PC-3 (cell line): ENCODE measurements at regions not wholly inside any gene's neighbourhood (a gene's known extent, or its start where the extent isn't known, plus 50 kb on each side); places are given as distances from the start of the nearest gene placed in this dataset.

ENCODE experiments used
- ATAC-seq: fragments of 200-7000 bp; cut with Tn5 transposase; 2 replicates; pipeline ENCODE4 v1.9.1; 2020; ENCODE audit warnings: mild to moderate bottlenecking, moderate library complexity
- BruUV-seq: library from RNA; stranded (reverse); fragments of 400-500 nt; replicated peaks from 2 replicates; lab custom pipeline; 2021; lab: Mats Ljungman, UMichigan
- CTCF ChIA-PET: fragments of 300-600 bp; sonication (Branson Sonifier 250); formaldehyde crosslinking; loops from one replicate; lab custom pipeline; 2022; ENCODE audit warnings: antibody characterized with exemption; lab: Charles Lee
- POLR2A ChIA-PET: fragments of 300-600 bp; sonication (Branson Sonifier 250); formaldehyde crosslinking; loops from one replicate; lab custom pipeline; 2022; ENCODE audit warnings: antibody characterized with exemption; ENCODE audit not compliant: unreplicated experiment; lab: Charles Lee
- DNase-seq: peaks from one replicate; pipeline ENCODE4 v3.0.0-alpha.2; 2015
- H2AFZ ChIP-seq: fragments of 300-600 bp; sonication (generic); 2 replicates; pipeline ENCODE4 v1.6.0; 2016; ENCODE audit warnings: antibody characterized with exemption, low read length
- H3F3A ChIP-seq: fragments of 300-600 bp; sonication (generic); one replicate; pipeline ENCODE4 v1.6.0; 2017; ENCODE audit warnings: antibody characterized with exemption, low read length, control low read depth, mild to moderate bottlenecking; ENCODE audit not compliant: unreplicated experiment
- H3K27ac ChIP-seq: fragments of 300-600 bp; sonication (generic); 2 replicates; pipeline ENCODE4 v1.5.1; 2016; ENCODE audit warnings: mild to moderate bottlenecking, low read length
- H3K27me3 ChIP-seq: fragments of 300-600 bp; sonication (generic); 2 replicates; pipeline ENCODE4 v1.6.1; 2016; ENCODE audit warnings: low read length, mixed read lengths
- H3K36me3 ChIP-seq: fragments of 300-600 bp; sonication (generic); 2 replicates; pipeline ENCODE4 v1.6.1; 2016; ENCODE audit warnings: low read depth, mixed run types, low read length, mixed read lengths
- H3K4me1 ChIP-seq: fragments of 300-600 bp; sonication (generic); 2 replicates; pipeline ENCODE4 v1.5.1; 2016; ENCODE audit warnings: low read length; ENCODE audit not compliant: insufficient read depth
- H3K4me2 ChIP-seq: fragments of 300-600 bp; sonication (generic); 2 replicates; pipeline ENCODE4 v1.6.0; 2016; ENCODE audit warnings: low read length
- H3K4me3 ChIP-seq: fragments of 300-600 bp; sonication (generic); 2 replicates; pipeline ENCODE4 v1.5.1; 2016; ENCODE audit warnings: mild to moderate bottlenecking, low read length, mixed read lengths
- H3K79me2 ChIP-seq: fragments of 300-600 bp; sonication (generic); 2 replicates; pipeline ENCODE4 v1.6.1; 2017; ENCODE audit warnings: low read length, mixed read lengths
- H3K9ac ChIP-seq: fragments of 300-600 bp; sonication (generic); 2 replicates; pipeline ENCODE4 v1.6.0; 2016; ENCODE audit warnings: mild to moderate bottlenecking, low read length
- H3K9me2 ChIP-seq: fragments of 300-600 bp; sonication (generic); replicated peaks from 2 replicates; pipeline ENCODE4 v1.6.1; 2016; ENCODE audit warnings: mixed run types, low read length, mixed read lengths
- H3K9me3 ChIP-seq: fragments of 300-600 bp; sonication (generic); 2 replicates; pipeline ENCODE4 v1.6.1; 2016; ENCODE audit warnings: low read length, mixed read lengths
- H4K20me1 ChIP-seq: fragments of 300-600 bp; sonication (generic); 2 replicates; pipeline ENCODE4 v1.6.1; 2016; ENCODE audit warnings: low read length, mixed read lengths
- CTCF ChIP-seq: fragments of 300-600 bp; sonication (generic); conservative IDR thresholded peaks from 2 replicates; pipeline ENCODE4 v1.5.1; 2017; ENCODE audit warnings: antibody characterized with exemption, low read depth, mild to moderate bottlenecking, low read length
- EZH2 ChIP-seq: fragments of 300-600 bp; sonication (generic); IDR thresholded peaks from one replicate; pipeline ENCODE4 v1.6.1; 2017; ENCODE audit warnings: antibody characterized with exemption, mild to moderate bottlenecking, low read length; ENCODE audit not compliant: unreplicated experiment
- EZH2phosphoT487 ChIP-seq: fragments of 300-600 bp; sonication (generic); IDR thresholded peaks from 2 replicates; pipeline ENCODE4 v1.6.1; 2018; ENCODE audit warnings: mild to moderate bottlenecking, antibody characterized with exemption, low read length, borderline replicate concordance
- intact Hi-C: fragments of 100-400 bp; cut with micrococcal nuclease; formaldehyde crosslinking; loops from 2 replicates; pipeline ENCODE4 v1.9.0; 2023

DNA sequence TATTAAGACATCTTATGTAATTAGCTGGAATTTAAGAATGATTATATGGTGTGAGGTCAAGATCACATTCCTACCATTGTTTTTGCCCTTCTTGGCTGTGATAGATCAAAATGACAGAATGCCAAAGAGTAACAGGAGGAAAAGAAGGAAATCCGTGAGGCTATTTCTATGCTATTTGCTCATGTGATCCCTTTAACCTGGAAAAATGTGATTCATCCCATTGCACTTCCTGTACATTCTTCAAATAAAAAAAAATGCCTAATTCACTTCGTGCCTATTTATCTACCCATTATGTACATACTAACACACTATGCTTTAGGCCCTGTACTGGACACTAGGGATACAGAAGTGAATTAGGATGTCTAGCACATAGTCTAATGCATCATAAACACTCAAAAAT lies 154.1 kb upstream of the PAPPA start:
- ChIA-PET CTCF (interaction anchor here (0.5 kb wide), 1 partner anchor 881 kb away, joined by 3 read pairs; no protein-coding TSS in a partner anchor), POLR2A (no interaction called here)
- TF ChIP-seq EZH2 (no peak), EZH2phosphoT487 (no peak), CTCF (no peak)
- Histone ChIP-seq H4K20me1 (no peaks in the 10 kb centered on the region), H3K9ac (no peak overlapping the region), H3K79me2 (no peaks in the 10 kb centered on the region), H3K4me1 (peaks cover 61% of the 10 kb centered on the region), H3F3A (no peaks in the 10 kb centered on the region), H3K27me3 (no peaks in the 10 kb centered on the region), H3K27ac (peak overlapping the region; percentile 45), H2AFZ (no peak overlapping the region), H3K4me2 (peak overlapping the region; percentile 14; the same call in 1 of the 2 replicates), H3K9me2 (no peaks in the 10 kb centered on the region), H3K9me3 (no peaks in the 10 kb centered on the region), H3K4me3 (no peak overlapping the region), H3K36me3 (no peaks in the 10 kb centered on the region)
- ATAC-seq (peak; percentile 59), DNase-seq (peak; percentile 81)
- intact Hi-C loops, result loop anchor here (5.0 to 10.0 kb wide), 4 partner anchors 85 to 495 kb away; no protein-coding TSS in a partner anchor
- no TSS peak for BruUV-seq

GRCh38 chr9:116000748-116001329 lies 152.8 kb upstream of the PAPPA start:
- Histone ChIP-seq H3K79me2 (no peaks in the 10 kb centered on the region), H3K4me1 (peaks cover 60% of the 10 kb centered on the region), H3K4me2 (no peak overlapping the region), H3F3A (no peaks in the 10 kb centered on the region), H3K9ac (no peak overlapping the region), H3K9me2 (no peaks in the 10 kb centered on the region), H4K20me1 (no peaks in the 10 kb centered on the region), H3K4me3 (no peak overlapping the region), H3K27ac (no peak overlapping the region), H3K9me3 (no peaks in the 10 kb centered on the region), H3K36me3 (no peaks in the 10 kb centered on the region), H2AFZ (no peak overlapping the region), H3K27me3 (no peaks in the 10 kb centered on the region)
- TF ChIP-seq EZH2 (no peak), CTCF (peak; percentile 66)
- ChIA-PET POLR2A (no interaction called here), CTCF (no interaction called here)
- ATAC-seq (no peak), DNase-seq (peak; percentile 40)
- intact Hi-C loops, result no loop called here
- no TSS peak for BruUV-seq

DNA sequence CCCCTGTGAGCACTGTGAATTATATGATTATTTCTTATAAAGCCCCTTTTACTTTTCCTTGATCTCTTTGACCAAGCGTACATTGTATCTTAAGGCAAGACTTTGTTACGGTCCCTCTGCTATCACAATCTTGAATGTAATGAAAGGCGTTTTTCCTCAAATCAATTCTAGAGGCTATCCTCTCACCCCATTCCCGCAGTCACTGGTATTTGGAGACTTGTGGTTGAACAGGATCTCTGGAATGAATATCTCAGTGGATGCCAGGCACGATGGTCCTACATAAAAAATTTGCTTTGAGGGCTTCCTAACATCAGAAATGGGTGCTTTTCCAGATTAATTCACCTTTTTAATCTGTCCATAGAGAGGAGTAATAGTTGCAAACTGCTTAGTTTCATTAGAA lies 151.4 kb upstream of the PAPPA start:
- DNase-seq, result no peak
- H4K20me1 ChIP-seq, result no peaks in the 10 kb centered on the region
- H3K36me3 ChIP-seq, result no peaks in the 10 kb centered on the region
- no TSS peak for BruUV-seq
- peak overlapping the region; percentile 61 for H3K4me2 ChIP-seq
- H3K9ac ChIP-seq, result peak overlapping the region; percentile 4; the same call in 1 of the 2 replicates
- no peak overlapping the region for H2AFZ ChIP-seq
- H3F3A ChIP-seq, result no peaks in the 10 kb centered on the region
- ATAC-seq, result no peak
- ChIA-PET POLR2A (no interaction called here), CTCF (no interaction called here)
- H3K4me1 ChIP-seq, result peaks cover 49% of the 10 kb centered on the region
- peak overlapping the region; percentile 62 for H3K27ac ChIP-seq
- no peak overlapping the region for H3K4me3 ChIP-seq
- TF ChIP-seq EZH2 (no peak), CTCF (no peak), EZH2phosphoT487 (no peak)
- H3K9me2 ChIP-seq, result no peaks in the 10 kb centered on the region
- H3K27me3 ChIP-seq, result no peaks in the 10 kb centered on the region
- no peaks in the 10 kb centered on the region for H3K9me3 ChIP-seq
- H3K79me2 ChIP-seq, result no peaks in the 10 kb centered on the region
- intact Hi-C loops, result no loop called here
